GM21825 (cell line): ENCODE measurements at regions not wholly inside any gene's neighbourhood (a gene's known extent, or its start where the extent isn't known, plus 50 kb on each side); places are given as distances from the start of the nearest gene placed in this dataset.

Experiments used
- ATAC-seq: cut with Tn5 transposase; IDR thresholded peaks from one replicate; pipeline ENCODE4 v1.9.1; 2021; ENCODE audit warnings: mild to moderate bottlenecking, moderate library complexity; ENCODE audit not compliant: unreplicated experiment

- ATAC-seq: no peak
These were observed 51.1 kb upstream of the NHSL1 start for GRCh38 chr6:138550346-138550767.

GRCh38 chr6:138554146-138554545 lies 54.9 kb upstream of the NHSL1 start:
- ATAC-seq: no peak

DNA sequence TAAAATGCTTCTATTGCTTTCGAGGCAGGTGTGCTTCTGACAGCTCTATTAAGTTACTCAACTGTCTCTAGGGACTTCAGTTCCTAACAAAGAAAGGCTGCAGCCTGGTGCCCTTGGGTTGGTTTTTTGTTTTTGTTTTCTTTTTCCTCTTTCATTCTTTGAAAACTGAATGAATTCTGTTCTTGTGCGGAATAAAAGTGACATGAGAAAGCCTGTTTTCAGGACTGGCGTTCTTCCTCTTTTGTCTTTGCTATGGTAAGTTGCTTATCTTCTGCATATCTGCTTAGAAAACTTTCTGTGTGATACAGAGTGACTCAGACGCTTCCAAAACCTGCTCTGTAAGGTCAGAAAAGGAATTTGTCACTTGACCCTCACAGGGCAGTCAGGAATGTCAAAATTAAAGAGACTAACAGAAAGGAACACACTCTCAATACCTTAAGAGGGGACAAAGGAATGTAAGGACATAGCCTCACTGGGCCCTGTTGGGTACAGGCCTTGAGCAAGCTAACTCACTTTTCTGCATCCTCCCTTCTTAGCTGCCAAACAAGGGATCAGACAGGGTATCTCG lies 56.2 kb upstream of the NHSL1 start:
- no peak for ATAC-seq

DNA sequence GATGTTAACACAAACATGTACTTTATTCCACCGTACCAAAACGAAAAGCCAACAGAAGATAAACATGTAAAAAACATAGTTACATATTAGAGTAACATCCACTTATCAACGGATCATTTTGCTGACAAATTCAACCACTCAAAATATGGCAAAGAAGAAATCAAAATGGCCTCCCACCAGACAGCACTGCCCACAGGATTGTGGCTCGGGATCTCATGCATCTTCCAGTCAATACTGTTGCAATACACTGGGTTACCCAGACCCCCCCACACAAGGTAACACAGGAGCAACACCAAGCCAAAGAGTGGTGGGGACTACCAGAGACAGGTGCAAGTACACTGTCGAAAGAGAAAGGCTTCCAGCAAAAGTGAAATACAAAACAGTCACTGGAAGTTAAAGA lies 57.9 kb upstream of the NHSL1 start:
- ATAC-seq: no peak

GRCh38 chr6:138559143-138559542 lies 59.8 kb upstream of the NHSL1 start:
- no peak for ATAC-seq

GRCh38 chr6:138560130-138560860 lies 61.0 kb upstream of the NHSL1 start:
- ATAC-seq: no peak

GRCh38 chr6:138562691-138563090 lies 63.4 kb upstream of the NHSL1 start:
- ATAC-seq: no peak

GRCh38 chr6:138563231-138563630 lies 63.9 kb upstream of the NHSL1 start:
- no peak for ATAC-seq

DNA sequence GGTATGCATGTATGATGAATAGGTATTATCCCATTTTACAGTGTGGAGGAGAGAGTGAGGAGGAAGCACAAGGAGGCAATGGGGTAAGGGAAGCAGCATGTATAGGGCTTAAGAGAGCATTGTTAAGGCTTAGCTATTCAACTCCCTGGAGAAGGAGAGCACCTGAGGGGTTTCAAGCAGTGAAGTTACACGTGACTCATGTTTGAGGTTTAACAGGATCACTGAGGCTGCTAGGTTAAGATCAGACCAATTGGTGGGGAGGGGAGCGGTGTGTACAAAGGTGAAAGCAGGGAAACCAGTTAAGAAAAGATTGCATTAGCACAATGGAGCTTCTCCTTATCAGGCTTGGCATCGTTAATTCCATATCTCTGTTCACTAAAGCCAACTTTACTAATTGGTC lies 64.4 kb upstream of the NHSL1 start:
- ATAC-seq: no peak

GRCh38 chr6:138564170-138564721 lies 65.0 kb upstream of the NHSL1 start:
- no peak for ATAC-seq

- no peak for ATAC-seq
These were observed 67.8 kb upstream of the NHSL1 start for GRCh38 chr6:138567052-138567451.

DNA sequence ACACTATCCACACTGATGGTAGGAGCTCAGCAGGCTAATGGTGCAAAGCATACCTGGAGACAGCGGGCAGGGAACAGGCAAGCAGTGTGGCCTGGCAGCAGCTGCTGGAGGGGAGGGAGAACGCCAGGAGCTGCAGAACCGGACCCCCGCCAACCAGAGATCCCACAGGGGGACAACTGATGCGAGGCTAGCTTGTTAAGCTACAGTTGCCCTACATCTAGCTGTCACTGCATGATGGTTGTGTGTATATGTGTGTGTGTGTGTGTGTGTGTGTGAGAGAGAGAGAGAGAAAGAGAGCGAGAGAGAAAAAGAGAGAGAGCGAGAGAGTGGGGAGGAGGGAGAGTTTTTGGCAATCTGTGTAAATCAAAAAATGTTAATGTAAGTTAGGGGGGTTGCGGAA lies 69.7 kb upstream of the NHSL1 start:
- no peak for ATAC-seq

DNA sequence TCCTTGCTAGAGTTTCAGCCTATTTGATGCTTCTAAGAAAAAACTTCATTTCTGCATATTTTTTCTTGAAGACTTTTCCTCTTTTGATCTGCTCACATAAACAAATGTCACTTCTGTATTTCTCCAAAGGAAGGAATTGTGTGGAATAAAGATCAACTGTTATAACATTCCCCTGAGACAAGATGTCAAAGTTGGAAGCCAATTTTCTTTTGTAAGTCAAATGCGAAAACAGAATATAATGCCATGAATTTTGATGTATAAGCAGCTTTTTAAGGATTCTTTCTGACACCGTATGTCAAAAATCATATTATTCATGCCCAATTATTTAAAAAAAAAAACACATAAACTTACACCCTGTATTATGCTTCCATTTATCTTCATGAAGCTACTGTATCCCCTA lies 70.3 kb upstream of the NHSL1 start:
- no peak for ATAC-seq

- no peak for ATAC-seq
These were observed 70.9 kb upstream of the NHSL1 start for GRCh38 chr6:138569970-138570724.

DNA sequence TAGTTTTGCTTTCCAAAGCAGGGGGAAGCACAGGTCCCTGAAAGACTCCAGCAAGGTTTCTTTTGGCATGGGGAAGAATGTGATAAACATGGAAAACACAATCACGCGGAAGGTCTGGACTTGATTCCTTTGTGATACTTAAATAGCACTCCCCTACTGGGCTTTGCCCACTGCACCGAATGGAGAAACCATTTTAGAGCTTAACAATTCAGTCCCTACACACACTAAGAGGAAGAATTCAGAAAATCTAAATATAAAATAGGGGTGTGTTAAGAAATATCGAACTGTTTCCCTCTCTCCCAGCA lies 71.4 kb upstream of the NHSL1 start:
- ATAC-seq: no peak

DNA sequence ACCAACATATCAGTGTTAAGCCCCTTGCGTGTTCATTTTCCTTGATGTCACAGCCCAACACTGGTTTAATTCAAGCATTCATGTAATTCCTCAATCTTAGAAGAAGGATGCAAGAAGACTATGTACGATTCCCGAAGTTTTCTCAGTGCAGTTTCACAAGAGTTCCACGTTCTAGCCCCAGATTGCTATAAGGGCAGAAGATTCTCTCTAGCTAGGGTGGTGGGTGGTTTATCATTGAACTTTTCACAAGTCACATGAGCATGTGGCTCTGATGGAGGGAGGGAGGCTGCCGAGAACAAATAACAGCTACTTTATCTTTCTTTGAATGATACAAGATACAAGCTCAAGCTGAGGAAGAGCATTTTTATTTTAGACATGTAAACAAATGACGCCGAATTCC lies 71.9 kb upstream of the NHSL1 start:
- ATAC-seq: no peak

DNA sequence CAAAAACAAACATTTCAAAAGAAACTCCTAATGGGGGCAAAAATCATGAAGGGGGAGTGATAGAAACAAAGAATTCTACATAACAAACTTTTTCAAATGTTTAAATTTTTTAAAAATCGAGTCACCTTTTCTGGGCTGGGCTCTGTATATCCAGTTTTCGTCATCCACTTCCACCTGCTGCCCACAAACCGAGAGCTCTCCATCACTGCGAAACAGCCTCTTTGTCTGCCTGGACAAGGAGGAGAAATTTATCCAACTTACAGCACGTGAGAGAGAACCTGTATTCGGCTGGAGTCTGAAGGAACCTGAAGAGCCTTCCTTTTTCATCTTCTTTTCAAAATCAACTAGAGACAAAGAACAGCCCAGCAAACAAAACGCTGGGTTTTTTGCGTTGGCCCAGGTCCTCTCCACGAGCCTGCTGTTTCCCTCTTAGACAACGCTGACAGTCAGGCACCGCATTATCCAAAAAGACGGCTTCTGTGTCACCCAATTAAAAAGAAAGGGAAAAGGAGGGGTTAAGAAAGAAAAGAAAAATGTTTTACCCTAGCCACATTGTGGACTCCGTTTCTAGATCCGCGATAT lies 72.4 kb upstream of the NHSL1 start:
- ATAC-seq: no peak

- ATAC-seq: no peak
These were observed 73.0 kb upstream of the NHSL1 start for GRCh38 chr6:138572167-138572875.

DNA sequence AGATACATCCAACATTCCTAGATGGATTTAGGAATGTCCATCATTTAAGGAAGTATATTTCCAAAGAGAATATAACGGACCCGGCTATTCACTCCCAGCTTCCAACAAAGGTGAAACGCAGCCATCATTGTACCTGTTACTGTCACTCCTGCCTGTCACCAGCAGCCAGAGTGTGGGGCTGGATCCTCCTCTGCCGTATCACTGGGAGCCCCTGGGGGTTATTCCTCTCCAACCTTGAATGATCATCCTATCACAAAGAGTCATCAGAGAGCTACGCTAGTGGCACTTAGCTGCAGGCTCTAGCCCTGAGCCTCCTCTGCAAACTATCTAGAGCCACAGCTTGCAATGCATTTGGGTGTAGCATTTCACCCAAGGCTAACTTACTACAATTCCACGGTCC lies 73.6 kb upstream of the NHSL1 start:
- no peak for ATAC-seq

DNA sequence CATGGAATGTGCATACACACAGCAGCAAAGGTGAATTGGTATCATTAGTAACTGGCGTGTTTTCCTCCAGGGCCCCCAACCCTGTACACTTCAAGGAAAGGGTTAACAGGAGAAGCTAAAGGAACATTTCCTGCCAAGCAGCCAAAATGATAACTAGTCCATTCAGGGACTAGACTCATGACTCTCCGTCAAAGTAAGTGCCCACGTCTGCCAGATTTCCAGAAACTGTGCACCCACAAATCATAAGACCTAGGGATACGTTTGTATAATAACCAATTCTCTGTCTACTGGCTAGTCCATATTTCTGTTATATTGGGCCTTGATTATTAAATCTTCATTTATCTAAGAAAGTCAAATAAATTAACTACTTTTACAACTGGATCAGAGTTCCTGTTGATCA lies 76.0 kb upstream of the NHSL1 start:
- no peak for ATAC-seq

- ATAC-seq: no peak
These were observed 77.0 kb upstream of the NHSL1 start for GRCh38 chr6:138576313-138576712.
